CD14-positive monocyte (primary cell): ENCODE measurements at regions not wholly inside any gene's neighbourhood (a gene's known extent, or its start where the extent isn't known, plus 50 kb on each side); places are given as distances from the start of the nearest gene placed in this dataset.

Experiments
- DNase-seq, 3 donors: peaks; one replicate each; pipeline ENCODE4 v3.0.0-alpha.2; 2011 to 2022
- H2AFZ ChIP-seq: 2 replicates; pipeline ENCODE4 v1.6.0; 2012; ENCODE audit warnings: mild to moderate bottlenecking, low read depth, low read length, inconsistent platforms; ENCODE audit not compliant: insufficient read depth, poor library complexity, severe bottlenecking
- H3K27ac ChIP-seq, 2 donors: 1 replicate in 1 of 2; 2 replicates in 1 of 2; pipeline ENCODE4 v1.5.1; 2012 to 2013; ENCODE audit warnings: low read length in 2 of 2, control low read depth in 1 of 2, inconsistent platforms in 1 of 2, low read depth in 1 of 2, mild to moderate bottlenecking in 1 of 2
- H3K27me3 ChIP-seq, 2 donors: one replicate each; pipeline versions ENCODE4 v1.6.0 to v1.6.1; 2011 to 2013; ENCODE audit warnings: low read length in 2 of 2; ENCODE audit not compliant: control insufficient read depth in 2 of 2, insufficient read depth in 2 of 2
- H3K36me3 ChIP-seq, 2 donors: replicated peaks in 1 of 2; 1 replicate in 1 of 2; 2 replicates in 1 of 2; pipeline versions ENCODE4 v1.5.1 to v1.6.1; 2012 to 2013; ENCODE audit warnings: low read length in 2 of 2, control low read depth in 1 of 2, inconsistent platforms in 1 of 2, mild to moderate bottlenecking in 1 of 2; ENCODE audit not compliant: insufficient read depth in 2 of 2, control insufficient read depth in 1 of 2
- H3K4me1 ChIP-seq, 2 donors: 1 replicate in 1 of 2; 2 replicates in 1 of 2; pipeline versions ENCODE4 v1.5.1 to v1.6.1; 2012 to 2013; ENCODE audit warnings: low read length in 2 of 2, control low read depth in 1 of 2, inconsistent platforms in 1 of 2, mild to moderate bottlenecking in 1 of 2, moderate library complexity in 1 of 2; ENCODE audit not compliant: insufficient read depth in 2 of 2, control insufficient read depth in 1 of 2
- H3K4me2 ChIP-seq: replicated peaks from 2 replicates; pipeline ENCODE3; 2012; ENCODE audit warnings: low read length, moderate library complexity, mild to moderate bottlenecking; ENCODE audit not compliant: poor library complexity, severe bottlenecking; ENCODE audit errors: extremely low read depth
- H3K4me3 ChIP-seq, 3 experiments: fragments of 200-600 bp in 1 of 3; sonication (generic) in 1 of 3; replicated peaks in 1 of 3; 1 replicate in 2 of 3; 2 replicates in 1 of 3; pipeline ENCODE4 v1.5.1; 2011 to 2013; ENCODE audit warnings: low read length in 3 of 3, mild to moderate bottlenecking in 3 of 3, control low read depth in 2 of 3, low read depth in 2 of 3, inconsistent platforms in 1 of 3, moderate library complexity in 1 of 3
- H3K79me2 ChIP-seq: 2 replicates; pipeline ENCODE4 v1.6.0; 2012; ENCODE audit warnings: mild to moderate bottlenecking, control low read depth, inconsistent platforms, low read length, moderate library complexity; ENCODE audit not compliant: insufficient read depth
- H3K9ac ChIP-seq: 2 replicates; pipeline ENCODE4 v1.6.0; 2017; ENCODE audit warnings: low read length, mild to moderate bottlenecking; ENCODE audit not compliant: insufficient read depth, poor library complexity, severe bottlenecking
- H3K9me3 ChIP-seq, 2 donors: replicated peaks in 1 of 2; 1 replicate in 1 of 2; 2 replicates in 1 of 2; pipeline versions ENCODE4 v1.5.1 to v1.6.1; 2012 to 2013; ENCODE audit warnings: low read length in 2 of 2, control low read depth in 1 of 2; ENCODE audit not compliant: control insufficient read depth in 1 of 2, insufficient read depth in 1 of 2
- H4K20me1 ChIP-seq: 2 replicates; pipeline ENCODE4 v1.6.0; 2012; ENCODE audit warnings: mild to moderate bottlenecking, low read length, control low read depth, moderate library complexity; ENCODE audit not compliant: insufficient read depth
- H3K27ac Mint-ChIP-seq, 7 donors: one replicate each; pipeline ENCODE4 v1.8.0; 2020; ENCODE audit warnings: mild to moderate bottlenecking in 7 of 7, mixed read lengths in 7 of 7, moderate library complexity in 6 of 7, inconsistent platforms in 2 of 7
- H3K27me3 Mint-ChIP-seq, 3 donors: one replicate each; pipeline ENCODE4 v1.8.0; 2021 to 2022; ENCODE audit warnings: low read depth in 3 of 3, mild to moderate bottlenecking in 3 of 3, mixed read lengths in 3 of 3, moderate library complexity in 3 of 3, inconsistent platforms in 1 of 3
- H3K36me3 Mint-ChIP-seq, 2 donors: one replicate each; pipeline ENCODE4 v1.8.0; 2020; ENCODE audit warnings: mixed read lengths in 2 of 2, inconsistent platforms in 1 of 2, mild to moderate bottlenecking in 1 of 2
- H3K4me1 Mint-ChIP-seq: one replicate; pipeline ENCODE4 v1.8.0; 2020; ENCODE audit warnings: mild to moderate bottlenecking, mixed read lengths
- H3K4me3 Mint-ChIP-seq, 2 donors: one replicate each; pipeline ENCODE4 v1.8.0; 2020; ENCODE audit warnings: mild to moderate bottlenecking in 2 of 2, mixed read lengths in 2 of 2, moderate library complexity in 1 of 2
- H3K9me3 Mint-ChIP-seq, 7 donors: one replicate each; pipeline ENCODE4 v1.8.0; 2020 to 2022; ENCODE audit warnings: mixed read lengths in 7 of 7, mild to moderate bottlenecking in 6 of 7, moderate library complexity in 6 of 7, inconsistent platforms in 2 of 7
- WGBS: methylation state at CpG from one replicate; pipeline ENCODE4 v1.1.5; 2013; ENCODE audit warnings: missing lambda C conversion rate; ENCODE audit not compliant: insufficient coverage; 5-methylcytosine and 5-hydroxymethylcytosine counted together
- intact Hi-C, 2 donors: fragments of 100-400 bp; cut with micrococcal nuclease; formaldehyde crosslinking; loops; one replicate each; pipeline versions ENCODE4 v1.15.0 to v1.15.1; 2023
- TF ChIP-seq, protein P1 (sequence below): fragments of 200-600 bp; IDR thresholded peaks from one replicate; pipeline ENCODE4 v1.8.0; 2022; ENCODE audit warnings: antibody characterized with exemption, mild to moderate bottlenecking

DNA sequence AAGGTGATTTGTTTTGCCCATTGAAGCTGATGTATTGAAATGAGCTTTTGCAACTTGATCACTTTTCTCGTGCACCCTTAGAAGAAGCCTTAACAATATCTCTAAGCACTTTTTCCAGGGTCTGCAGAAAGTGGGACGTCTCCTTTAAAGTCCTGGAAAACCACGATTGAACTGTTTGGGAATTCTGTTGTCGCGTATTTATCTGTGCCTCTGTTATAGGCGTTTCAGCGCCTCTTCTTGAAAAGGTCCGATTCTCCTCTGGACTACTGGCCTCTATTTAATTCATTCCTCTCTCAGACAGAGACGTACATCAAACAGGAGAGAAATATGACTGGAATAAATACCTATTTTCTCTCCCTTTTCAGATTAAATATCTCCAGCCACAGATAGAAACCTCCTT, 262.4 kb upstream of the PSMD7 start:
- no peak for DNase-seq
- no peak overlapping the region for H3K27ac Mint-ChIP-seq

GRCh38 chr16:74033441-74033995, 263.1 kb upstream of the PSMD7 start:
- no peaks in the 10 kb centered on the region for H3K36me3 ChIP-seq
- H3K79me2 ChIP-seq = no peaks in the 10 kb centered on the region
- Mint-ChIP-seq H3K4me3 (no peak overlapping the region), H3K27me3 (peaks cover 0 to 8% (median 3%) of the 10 kb centered on the region in 3 donors), H3K4me1 (no peaks in the 10 kb centered on the region), H3K27ac (no peak overlapping the region), H3K9me3 (peaks cover 0 to 2% (median 0%) of the 10 kb centered on the region in 7 donors), H3K36me3 (no peaks in the 10 kb centered on the region)
- intact Hi-C loops = no loop called here
- H3K4me3 ChIP-seq = no peak overlapping the region
- TF ChIP-seq, protein P1, sequence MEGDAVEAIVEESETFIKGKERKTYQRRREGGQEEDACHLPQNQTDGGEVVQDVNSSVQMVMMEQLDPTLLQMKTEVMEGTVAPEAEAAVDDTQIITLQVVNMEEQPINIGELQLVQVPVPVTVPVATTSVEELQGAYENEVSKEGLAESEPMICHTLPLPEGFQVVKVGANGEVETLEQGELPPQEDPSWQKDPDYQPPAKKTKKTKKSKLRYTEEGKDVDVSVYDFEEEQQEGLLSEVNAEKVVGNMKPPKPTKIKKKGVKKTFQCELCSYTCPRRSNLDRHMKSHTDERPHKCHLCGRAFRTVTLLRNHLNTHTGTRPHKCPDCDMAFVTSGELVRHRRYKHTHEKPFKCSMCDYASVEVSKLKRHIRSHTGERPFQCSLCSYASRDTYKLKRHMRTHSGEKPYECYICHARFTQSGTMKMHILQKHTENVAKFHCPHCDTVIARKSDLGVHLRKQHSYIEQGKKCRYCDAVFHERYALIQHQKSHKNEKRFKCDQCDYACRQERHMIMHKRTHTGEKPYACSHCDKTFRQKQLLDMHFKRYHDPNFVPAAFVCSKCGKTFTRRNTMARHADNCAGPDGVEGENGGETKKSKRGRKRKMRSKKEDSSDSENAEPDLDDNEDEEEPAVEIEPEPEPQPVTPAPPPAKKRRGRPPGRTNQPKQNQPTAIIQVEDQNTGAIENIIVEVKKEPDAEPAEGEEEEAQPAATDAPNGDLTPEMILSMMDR = no peak
- no peak for DNase-seq
- H3K27me3 ChIP-seq = peaks cover 0 to 3% of the 10 kb centered on the region in 2 donors
- no peaks in the 10 kb centered on the region for H4K20me1 ChIP-seq
- no peak overlapping the region for H2AFZ ChIP-seq
- no peaks in the 10 kb centered on the region for H3K9me3 ChIP-seq
- WGBS = 63% methylated on average over 6 of the region's 9 CpGs
- no peaks in the 10 kb centered on the region for H3K4me1 ChIP-seq
- no peak overlapping the region for H3K9ac ChIP-seq
- no peak overlapping the region for H3K4me2 ChIP-seq
- H3K27ac ChIP-seq = no peak overlapping the region

More for the DNA sequence above, 262.4 kb upstream of the PSMD7 start:
- H3K27ac ChIP-seq = no peak overlapping the region
- H3K4me3 ChIP-seq = no peak overlapping the region
- TF ChIP-seq, protein P1 = no peak
- peaks cover 0 to 3% of the 10 kb centered on the region in 2 donors for H3K27me3 ChIP-seq
- intact Hi-C loops = no loop called here
- H2AFZ ChIP-seq = no peak overlapping the region
- Mint-ChIP-seq H3K9me3 (peaks cover 0 to 2% (median 0%) of the 10 kb centered on the region in 7 donors), H3K36me3 (no peaks in the 10 kb centered on the region), H3K27me3 (peaks cover 0 to 8% (median 3%) of the 10 kb centered on the region in 3 donors), H3K4me1 (no peaks in the 10 kb centered on the region), H3K4me3 (no peak overlapping the region)
- WGBS = 91% methylated on average over 7 of the region's 9 CpGs
- H3K36me3 ChIP-seq = no peaks in the 10 kb centered on the region
- H3K9me3 ChIP-seq = no peaks in the 10 kb centered on the region
- no peak overlapping the region for H3K9ac ChIP-seq
- H3K4me1 ChIP-seq = no peaks in the 10 kb centered on the region
- no peak overlapping the region for H3K4me2 ChIP-seq
- H3K79me2 ChIP-seq = no peaks in the 10 kb centered on the region
- no peaks in the 10 kb centered on the region for H4K20me1 ChIP-seq
